Right lobe of liver (tissue), 6 donors: ENCODE measurements at regions not wholly inside any gene's neighbourhood (a gene's known extent, or its start where the extent isn't known, plus 50 kb on each side); places are given as distances from the start of the nearest gene placed in this dataset.

Experiments used
- ATAC-seq, 4 donors: fragments of 200-7000 bp; cut with Tn5 transposase; one replicate each; pipeline ENCODE4 v1.9.1; 2020; ENCODE audit warnings: mild to moderate bottlenecking in 4 of 4, moderate library complexity in 4 of 4
- DNase-seq, 3 donors: peaks; one replicate each; pipeline ENCODE4 v3.0.0-alpha.2; 2020
- H3K27ac ChIP-seq, 3 donors: fragments of 200-600 bp; one replicate each; pipeline ENCODE4 v1.8.0; 2022
- H3K27me3 ChIP-seq, 2 donors: fragments of 200-600 bp; one replicate each; pipeline ENCODE4 v1.8.0; 2022
- H3K36me3 ChIP-seq, 4 donors: fragments of 200-600 bp; sonication (generic) in 1 of 4; one replicate each; pipeline versions ENCODE4 v1.5.1 to v1.8.0; 2017 to 2022; ENCODE audit warnings: control low read depth in 1 of 4
- H3K4me1 ChIP-seq, 4 donors: fragments of 200-600 bp; sonication (generic) in 1 of 4; one replicate each; pipeline versions ENCODE4 v1.5.1 to v1.8.0; 2017 to 2022; ENCODE audit warnings: control low read depth in 1 of 4
- H3K4me3 ChIP-seq, 3 donors: fragments of 200-600 bp; one replicate each; pipeline ENCODE4 v1.8.0; 2022
- H3K9me3 ChIP-seq, 4 donors: fragments of 200-600 bp; sonication (generic) in 1 of 4; one replicate each; pipeline versions ENCODE4 v1.5.1 to v1.8.0; 2017 to 2022; ENCODE audit warnings: control low read depth in 1 of 4
- CTCF ChIP-seq, 4 donors: fragments of 200-600 bp in 3 of 4; fragments of 450-650 bp in 1 of 4; IDR thresholded peaks; one replicate each; pipeline versions ENCODE4 v1.5.1 to v1.8.0; 2016 to 2022; ENCODE audit warnings: antibody characterized with exemption in 4 of 4, mild to moderate bottlenecking in 2 of 4
- POLR2A ChIP-seq: fragments of 450-650 bp; IDR thresholded peaks from one replicate; pipeline ENCODE4 v1.6.1; 2017; ENCODE audit warnings: antibody characterized with exemption, mild to moderate bottlenecking
- WGBS: methylation state at CpG from one replicate; pipeline ENCODE4 v1.1.6; 2018; ENCODE audit warnings: low coverage, low lambda C conversion rate; ENCODE audit not compliant: insufficient coverage; ENCODE audit errors: missing lambda C conversion rate; 5-methylcytosine and 5-hydroxymethylcytosine counted together
- intact Hi-C, 2 donors: fragments of 100-400 bp; cut with DNase I; formaldehyde crosslinking; loops; one replicate each; pipeline versions ENCODE4 v1.11.2 to v1.14.1; 2022
- donor health status: DM: no; HTN: yes; CAD: no.
- donor health status: DM: no; HTN: no; CAD: no.
- donor health status: DM: no; HTN: no; CAD: no.
- donor health status: DM: no; HTN: yes; CAD: no.
- donor health status: DM: no; HTN: yes; CAD: no.

- no peak for ATAC-seq
- Histone ChIP-seq H3K4me3 (no peak overlapping the region), H3K27ac (no peak overlapping the region), H3K9me3 (no peaks in the 10 kb centered on the region), H3K27me3 (no peaks in the 10 kb centered on the region), H3K36me3 (no peaks in the 10 kb centered on the region), H3K4me1 (no peaks in the 10 kb centered on the region)
- WGBS = 23% methylated on average over 3 of the region's 3 CpGs
- no peak for DNase-seq
- no peak for TF ChIP-seq POLR2A
- TF ChIP-seq CTCF (IDR thresholded peaks at IDR 0.05) = no peak
- intact Hi-C loops = no loop called here
These were observed 285.1 kb upstream of the HDAC4 start for GRCh38 chr2:239685965-239686364.

GRCh38 chr2:239685556-239685955 lies 284.7 kb upstream of the HDAC4 start:
- no peak overlapping the region for H3K27ac ChIP-seq
- no peaks in the 10 kb centered on the region for H3K4me1 ChIP-seq
- DNase-seq (no peak), ATAC-seq (no peak)
- no peaks in the 10 kb centered on the region for H3K9me3 ChIP-seq
- WGBS = 13% methylated on average over 3 of the region's 8 CpGs
- H3K36me3 ChIP-seq = no peaks in the 10 kb centered on the region
- TF ChIP-seq POLR2A = no peak
- TF ChIP-seq CTCF (IDR thresholded peaks at IDR 0.05) = no peak
- intact Hi-C loops = no loop called here
- no peak overlapping the region for H3K4me3 ChIP-seq
- no peaks in the 10 kb centered on the region for H3K27me3 ChIP-seq

GRCh38 chr2:239684996-239685395 lies 284.2 kb upstream of the HDAC4 start:
- H3K9me3 ChIP-seq = no peaks in the 10 kb centered on the region
- H3K36me3 ChIP-seq = no peaks in the 10 kb centered on the region
- intact Hi-C loops = no loop called here
- 77% methylated on average over 4 of the region's 4 CpGs for WGBS
- H3K27me3 ChIP-seq = no peaks in the 10 kb centered on the region
- no peaks in the 10 kb centered on the region for H3K4me1 ChIP-seq
- no peak overlapping the region for H3K27ac ChIP-seq
- TF ChIP-seq POLR2A (no peak), CTCF (IDR thresholded peaks at IDR 0.05) (no peak)
- H3K4me3 ChIP-seq = no peak overlapping the region
- ATAC-seq = no peak
- no peak for DNase-seq

GRCh38 chr2:239684271-239684810 lies 283.5 kb upstream of the HDAC4 start:
- WGBS = 62% methylated on average over 6 of the region's 6 CpGs
- no peak overlapping the region for H3K4me3 ChIP-seq
- no peaks in the 10 kb centered on the region for H3K27me3 ChIP-seq
- no peak for ATAC-seq
- H3K9me3 ChIP-seq = no peaks in the 10 kb centered on the region
- H3K4me1 ChIP-seq = no peaks in the 10 kb centered on the region
- intact Hi-C loops = no loop called here
- H3K36me3 ChIP-seq = no peaks in the 10 kb centered on the region
- TF ChIP-seq POLR2A (no peak), CTCF (IDR thresholded peaks at IDR 0.05) (no peak)
- no peak for DNase-seq
- H3K27ac ChIP-seq = no peak overlapping the region

- intact Hi-C loops = no loop called here
- H3K36me3 ChIP-seq = no peaks in the 10 kb centered on the region
- H3K4me3 ChIP-seq = no peak overlapping the region
- no peaks in the 10 kb centered on the region for H3K4me1 ChIP-seq
- H3K27me3 ChIP-seq = no peaks in the 10 kb centered on the region
- H3K27ac ChIP-seq = no peak overlapping the region
- TF ChIP-seq POLR2A (no peak), CTCF (IDR thresholded peaks at IDR 0.05) (no peak)
- DNase-seq (no peak), ATAC-seq (no peak)
- 45% methylated on average over 2 of the region's 2 CpGs for WGBS
- no peaks in the 10 kb centered on the region for H3K9me3 ChIP-seq
These were observed 281.7 kb upstream of the HDAC4 start for GRCh38 chr2:239682518-239682917.
